NCI-H345 treated with DMSO at 0.1 percent for 48 hours (cell line): ENCODE measurements at regions not wholly inside any gene's neighbourhood (a gene's known extent, or its start where the extent isn't known, plus 50 kb on each side); places are given as distances from the start of the nearest gene placed in this dataset.

Experiments
- DNase-seq: peaks from one replicate; lab custom pipeline; 2025; ENCODE audit not compliant: unreplicated experiment; lab: John Stamatoyannopoulos, UW

GRCh38 chr4:188811121-188811520, 671.9 kb downstream of the TRIML1 start:
- DNase-seq = no peak

DNA sequence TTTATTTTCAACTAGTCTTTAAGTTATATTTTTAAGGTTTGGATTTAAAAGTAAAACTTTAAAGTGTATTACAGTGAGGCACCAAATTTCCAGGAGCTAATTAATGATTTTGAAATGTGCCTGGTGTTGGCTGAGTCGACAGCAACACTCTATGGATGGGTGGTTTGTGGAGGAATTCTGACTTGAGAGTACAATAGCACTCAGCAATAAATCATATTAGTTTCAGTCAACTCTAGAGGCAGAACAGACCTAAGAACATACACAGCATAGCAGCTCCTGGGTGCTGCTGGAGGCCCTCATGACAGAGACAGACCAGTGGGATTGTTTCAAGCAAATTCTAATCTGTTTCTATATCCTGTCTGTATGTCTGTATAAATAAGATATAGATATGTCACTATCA, 673.4 kb downstream of the TRIML1 start:
- no peak for DNase-seq

DNA sequence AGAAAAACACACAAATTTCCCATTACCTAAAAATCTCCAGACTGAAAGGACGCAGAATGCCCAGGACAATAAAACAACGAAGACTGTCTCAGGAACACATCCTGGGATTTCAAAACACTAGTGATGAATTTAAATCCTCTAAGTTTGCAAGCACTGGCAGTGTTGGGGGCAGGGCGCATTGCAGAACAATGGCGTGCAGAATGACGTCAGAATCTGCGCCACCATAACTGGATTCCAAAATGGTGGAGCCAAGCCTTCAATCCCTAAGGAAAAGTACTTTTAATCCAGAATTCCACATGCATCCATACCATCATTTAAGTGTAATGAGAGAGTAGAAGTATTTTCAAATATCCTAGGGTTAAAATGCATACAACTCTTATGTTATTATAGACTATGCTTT, 679.1 kb downstream of the TRIML1 start:
- DNase-seq = no peak

DNA sequence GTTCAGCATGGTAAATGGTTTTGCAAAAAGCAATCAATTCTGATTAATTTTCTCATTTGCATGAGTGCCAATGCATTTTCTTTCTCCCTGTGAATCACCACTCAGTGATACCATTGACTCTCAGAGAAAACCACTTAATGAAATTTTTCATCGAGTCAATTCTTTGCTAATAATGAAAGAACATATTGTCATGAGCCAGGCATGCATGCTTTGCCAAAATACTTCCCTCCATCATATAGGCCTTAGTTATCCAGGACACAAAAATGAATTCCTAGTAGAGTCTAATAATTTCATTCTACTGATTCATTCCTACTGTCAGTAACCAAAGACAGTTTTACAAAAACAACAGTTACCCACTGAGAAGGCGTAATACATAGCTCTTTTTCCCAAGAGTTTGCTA, 680.0 kb downstream of the TRIML1 start:
- no peak for DNase-seq

DNA sequence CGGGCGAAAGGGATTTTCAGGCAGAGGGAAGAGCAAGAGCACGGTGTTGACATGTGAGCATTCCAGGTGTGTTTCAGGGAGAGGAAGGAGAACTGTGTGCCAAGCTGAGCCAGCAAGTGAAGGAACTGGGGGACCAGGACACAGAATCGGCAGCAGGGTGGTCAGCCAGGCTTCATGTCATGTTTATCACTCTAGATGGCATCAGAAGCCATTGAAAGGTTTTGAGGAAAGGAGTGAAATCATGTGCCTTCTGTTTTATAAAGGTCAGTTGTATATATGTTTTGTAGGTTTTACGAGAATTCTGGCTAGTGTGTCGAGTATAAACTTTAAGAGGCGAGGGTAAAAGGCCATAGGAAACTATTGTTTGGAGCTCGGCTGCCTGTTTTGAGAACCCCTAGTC, 682.3 kb downstream of the TRIML1 start:
- DNase-seq = no peak

- no peak for DNase-seq
Observed at GRCh38 chr4:188822698-188823097, 683.5 kb downstream of the TRIML1 start.

- DNase-seq = no peak
Observed at GRCh38 chr4:188824553-188824952, 685.3 kb downstream of the TRIML1 start.

- no peak for DNase-seq
Observed at GRCh38 chr4:188826393-188826792, 687.2 kb downstream of the TRIML1 start.

DNA sequence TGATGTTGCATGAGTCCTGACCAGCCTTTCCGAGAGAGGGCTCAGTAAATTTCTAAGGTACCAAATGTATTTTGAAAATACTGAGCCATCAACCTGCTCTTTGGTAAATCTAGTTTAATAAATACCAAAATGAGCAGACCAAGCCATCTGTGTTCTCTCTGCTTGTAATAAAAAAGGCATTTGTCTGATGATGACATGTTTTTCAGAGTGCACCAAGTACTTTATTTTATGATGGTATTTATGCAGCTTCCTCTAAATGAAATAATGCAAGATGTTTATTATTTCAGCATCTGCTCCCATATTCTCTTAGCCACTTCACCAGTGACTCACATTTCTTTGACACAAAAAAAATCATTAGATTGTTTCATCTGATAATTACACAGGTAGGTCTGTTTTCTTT, 700.5 kb downstream of the TRIML1 start:
- DNase-seq = no peak

- DNase-seq = no peak
Observed at GRCh38 chr4:188841523-188841922, 702.3 kb downstream of the TRIML1 start.

DNA sequence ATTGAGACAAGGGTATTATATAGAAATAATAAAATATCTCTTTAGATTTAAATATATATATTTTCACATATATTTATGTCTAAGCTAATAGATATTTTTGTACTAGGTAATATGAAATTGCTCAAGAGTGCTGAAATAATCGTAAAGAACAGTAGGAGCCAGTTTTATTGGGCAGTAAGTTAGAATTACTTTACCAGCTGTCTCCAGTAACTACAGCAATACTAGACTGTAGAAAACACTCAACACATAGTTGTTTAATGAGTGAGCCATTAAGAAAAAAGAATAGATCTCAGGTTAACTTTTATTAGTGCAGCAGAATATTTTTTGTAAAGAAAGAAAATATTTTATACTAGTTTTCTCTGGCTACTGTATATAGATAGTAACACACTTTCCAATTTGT, 715.2 kb downstream of the TRIML1 start:
- no peak for DNase-seq

DNA sequence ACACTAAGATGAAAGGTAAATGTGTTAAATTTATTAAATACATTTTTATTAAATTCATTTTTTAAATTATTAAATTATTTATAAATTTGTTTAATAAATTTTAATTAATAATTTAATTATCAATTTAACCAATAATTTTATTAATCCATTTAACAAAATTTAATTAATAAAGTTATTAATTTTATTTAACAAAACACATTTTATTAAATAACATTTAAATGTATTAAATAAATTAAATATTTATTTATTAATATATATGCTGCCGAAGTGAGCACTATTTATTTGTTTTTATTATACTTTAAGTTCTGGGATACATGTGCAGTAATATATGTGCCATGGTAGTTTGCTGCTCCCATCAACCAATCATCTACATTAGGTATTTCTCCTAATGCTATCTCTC, 719.5 kb downstream of the TRIML1 start:
- no peak for DNase-seq

- DNase-seq = no peak
Observed at GRCh38 chr4:188864741-188865140, 725.5 kb downstream of the TRIML1 start.

- DNase-seq = no peak
Observed at GRCh38 chr4:188867796-188868195, 728.6 kb downstream of the TRIML1 start.

GRCh38 chr4:188869581-188869980, 730.3 kb downstream of the TRIML1 start:
- DNase-seq = no peak

GRCh38 chr4:188872809-188873208, 733.6 kb downstream of the TRIML1 start:
- DNase-seq = no peak

- no peak for DNase-seq
Observed at GRCh38 chr4:188876881-188877280, 737.6 kb downstream of the TRIML1 start.

DNA sequence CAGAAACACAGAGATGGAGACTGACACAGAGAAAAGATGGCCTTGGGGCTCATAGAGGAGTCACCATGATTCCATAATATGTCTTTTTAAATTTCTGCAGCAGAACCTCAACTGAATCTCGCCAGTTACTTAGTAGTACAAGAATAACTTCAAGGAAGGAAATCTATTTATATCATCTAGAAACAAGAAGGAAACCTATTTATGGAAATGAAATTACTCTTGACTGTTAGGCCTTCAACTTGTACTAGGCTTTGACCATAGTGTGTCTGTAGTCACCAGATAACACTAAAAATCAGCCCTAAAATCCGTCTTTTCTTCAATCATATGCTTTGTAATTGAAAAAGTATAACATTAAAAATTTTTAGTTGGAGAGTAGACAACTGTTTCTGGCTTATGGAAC, 740.4 kb downstream of the TRIML1 start:
- DNase-seq = no peak

GRCh38 chr4:188887905-188888304, 748.7 kb downstream of the TRIML1 start:
- DNase-seq = no peak

DNA sequence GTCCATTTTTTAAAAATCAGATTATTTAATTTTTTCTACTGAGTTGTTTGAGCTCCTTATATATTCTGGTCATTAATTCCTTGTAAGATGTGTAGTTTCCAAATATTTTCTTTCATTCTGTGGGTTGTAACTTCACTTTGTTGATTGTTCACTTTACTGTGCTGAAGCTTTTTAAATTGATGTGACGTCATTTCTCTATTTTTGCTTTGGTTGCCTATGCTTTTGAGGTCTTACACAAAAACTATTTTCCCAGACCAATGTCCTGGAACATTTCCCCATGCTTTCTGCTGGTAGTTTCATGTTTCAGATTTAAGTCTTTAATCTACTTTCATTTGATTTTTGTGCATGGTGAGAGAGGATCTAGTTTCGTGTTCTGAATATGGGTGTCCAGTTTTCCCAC, 753.6 kb downstream of the TRIML1 start:
- no peak for DNase-seq

DNA sequence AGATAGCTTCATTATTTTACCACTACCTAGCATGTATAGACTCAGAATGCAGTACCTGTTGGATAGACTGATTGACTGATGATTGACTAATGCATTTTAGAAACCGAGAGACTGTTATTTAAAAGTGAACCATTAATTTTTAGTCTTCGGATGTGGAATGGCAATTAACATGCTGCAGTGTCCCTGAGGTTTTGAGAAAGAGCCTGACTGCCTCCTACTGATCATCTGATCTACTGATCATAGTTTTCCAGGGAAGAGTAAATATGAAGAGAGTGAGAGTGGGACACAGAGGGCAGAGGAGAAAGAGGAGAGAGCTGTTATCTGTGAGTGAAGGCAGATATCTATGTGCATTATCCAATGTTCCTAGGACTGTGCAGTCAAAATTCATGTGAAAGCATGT, 764.7 kb downstream of the TRIML1 start:
- DNase-seq = no peak

GRCh38 chr4:188904617-188905016, 765.4 kb downstream of the TRIML1 start:
- DNase-seq = no peak

GRCh38 chr4:188905248-188905647, 766.0 kb downstream of the TRIML1 start:
- DNase-seq = no peak

DNA sequence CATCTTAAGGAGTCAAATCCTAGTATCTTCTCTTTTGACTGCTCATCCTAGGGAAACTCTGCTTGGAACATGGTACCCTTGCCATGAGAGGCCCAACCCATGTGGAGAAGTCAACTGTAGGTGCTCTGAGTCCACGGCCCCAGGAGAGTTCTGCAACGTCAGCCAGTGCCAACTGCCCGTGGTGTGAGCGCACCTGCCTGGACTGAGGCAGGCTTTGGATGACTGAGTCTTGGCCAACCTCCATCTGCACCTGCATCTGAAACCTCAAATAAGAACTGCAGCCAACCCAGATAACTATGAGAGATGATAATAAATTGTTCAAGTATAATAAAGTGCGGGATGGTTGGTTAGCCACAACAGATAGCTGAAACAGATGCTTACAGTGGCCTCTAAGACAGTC, 772.0 kb downstream of the TRIML1 start:
- no peak for DNase-seq
